GM23248 (cell line): ENCODE measurements at regions not wholly inside any gene's neighbourhood (a gene's known extent, or its start where the extent isn't known, plus 50 kb on each side); places are given as distances from the start of the nearest gene placed in this dataset.
"Not testable (repeated sequence)": the region's sequence is repeated elsewhere in the genome, so short reads cannot be mapped to it uniquely, and the experiment has no call there.

Experiments used
- DNase-seq: peaks from one replicate; pipeline ENCODE4 v3.0.0-alpha.2; 2015
- H2AFZ ChIP-seq: fragments of 200-600 bp; sonication (generic); 2 replicates; pipeline ENCODE4 v1.6.1; 2016; ENCODE audit warnings: antibody characterized with exemption
- H3F3A ChIP-seq: fragments of 200-600 bp; sonication (generic); 2 replicates; pipeline ENCODE4 v1.6.1; 2016; ENCODE audit warnings: mild to moderate bottlenecking, antibody characterized with exemption, mixed run types; ENCODE audit not compliant: insufficient read depth
- H3K27ac ChIP-seq: fragments of 200-600 bp; sonication (generic); 2 replicates; pipeline ENCODE4 v1.5.1; 2016; ENCODE audit warnings: mild to moderate bottlenecking
- H3K27me3 ChIP-seq: fragments of 200-600 bp; sonication (generic); replicated peaks from 2 replicates; pipeline ENCODE4 v1.6.1; 2016; ENCODE audit warnings: mild to moderate bottlenecking; ENCODE audit not compliant: insufficient read depth
- H3K36me3 ChIP-seq: fragments of 200-600 bp; sonication (generic); 2 replicates; pipeline ENCODE4 v1.6.1; 2016; ENCODE audit warnings: low read depth, mild to moderate bottlenecking
- H3K4me1 ChIP-seq: fragments of 200-600 bp; sonication (generic); 2 replicates; pipeline ENCODE4 v1.6.1; 2016; ENCODE audit warnings: mild to moderate bottlenecking; ENCODE audit not compliant: insufficient read depth
- H3K4me2 ChIP-seq: fragments of 200-600 bp; sonication (generic); one replicate; pipeline ENCODE4 v1.6.1; 2016; ENCODE audit warnings: mild to moderate bottlenecking; ENCODE audit not compliant: unreplicated experiment
- H3K4me3 ChIP-seq: fragments of 200-600 bp; sonication (generic); 2 replicates; pipeline ENCODE4 v1.5.1; 2016; ENCODE audit warnings: mild to moderate bottlenecking
- H3K79me2 ChIP-seq: fragments of 200-600 bp; sonication (generic); 2 replicates; pipeline ENCODE4 v1.6.1; 2016; ENCODE audit warnings: mild to moderate bottlenecking; ENCODE audit not compliant: insufficient read depth
- H3K9ac ChIP-seq: fragments of 200-600 bp; sonication (generic); 2 replicates; pipeline ENCODE4 v1.6.1; 2016; ENCODE audit warnings: mild to moderate bottlenecking
- H3K9me2 ChIP-seq: fragments of 200-600 bp; sonication (generic); 2 replicates; pipeline ENCODE4 v1.6.1; 2016; ENCODE audit warnings: mixed run types, mild to moderate bottlenecking, moderate library complexity; ENCODE audit not compliant: insufficient read depth
- H3K9me3 ChIP-seq: fragments of 200-600 bp; sonication (generic); one replicate; pipeline ENCODE4 v1.6.1; 2017; ENCODE audit warnings: low read depth
- H4K20me1 ChIP-seq: fragments of 200-600 bp; sonication (generic); 2 replicates; pipeline ENCODE4 v1.6.0; 2016; ENCODE audit not compliant: insufficient read depth
- EZH2 ChIP-seq: fragments of 200-600 bp; sonication (generic); IDR thresholded peaks from 2 replicates; pipeline ENCODE4 v1.6.1; 2018; ENCODE audit warnings: antibody characterized with exemption, mild to moderate bottlenecking; ENCODE audit not compliant: insufficient read depth, poor library complexity, severe bottlenecking
- EZH2phosphoT487 ChIP-seq: fragments of 200-600 bp; sonication (generic); IDR thresholded peaks from 2 replicates; pipeline ENCODE4 v1.6.1; 2018; ENCODE audit warnings: antibody characterized with exemption, moderate library complexity, mild to moderate bottlenecking, low read depth; ENCODE audit not compliant: insufficient read depth
- WGBS, 2 experiments: methylation state at CpG; one replicate each; pipeline ENCODE4 v1.1.6; 2015 to 2017; ENCODE audit warnings: low lambda C conversion rate in 2 of 2, low coverage in 1 of 2; ENCODE audit errors: missing lambda C conversion rate in 2 of 2; 5-methylcytosine and 5-hydroxymethylcytosine counted together
- in situ Hi-C: fragments of 300-500 bp; cut with MboI; formaldehyde crosslinking; loops from 2 replicates; pipeline ENCODE4 v1.15.0; 2020

- Histone ChIP-seq H4K20me1 (no peaks in the 10 kb centered on the region), H3K79me2 (no peaks in the 10 kb centered on the region), H3K27me3 (no peaks in the 10 kb centered on the region), H3K4me1 (no peaks in the 10 kb centered on the region), H3K27ac (no peak overlapping the region), H3K36me3 (no peaks in the 10 kb centered on the region), H3K9me2 (no peaks in the 10 kb centered on the region), H3K9ac (no peak overlapping the region), H3F3A (no peaks in the 10 kb centered on the region), H2AFZ (no peak overlapping the region), H3K9me3 (no peaks in the 10 kb centered on the region), H3K4me3 (no peak overlapping the region), H3K4me2 (no peak overlapping the region)
- in situ Hi-C loops: no loop called here
- WGBS, 2 experiments: 5 to 7% methylated on average over 2 of the region's 2 CpGs
- no peak for DNase-seq
- no peak for TF ChIP-seq EZH2
- TF ChIP-seq EZH2phosphoT487: no peak
Measured at GRCh38 chr18:52150050-52150449, 189.9 kb upstream of the DCC start.

- H3K9ac ChIP-seq: no peak overlapping the region
- H4K20me1 ChIP-seq: no peaks in the 10 kb centered on the region
- no peak overlapping the region for H3K4me3 ChIP-seq
- WGBS, 2 experiments: 16 to 23% methylated on average over 3 of the region's 3 CpGs
- H3K79me2 ChIP-seq: no peaks in the 10 kb centered on the region
- no peaks in the 10 kb centered on the region for H3K27me3 ChIP-seq
- in situ Hi-C loops: no loop called here
- H3K36me3 ChIP-seq: no peaks in the 10 kb centered on the region
- H2AFZ ChIP-seq: no peak overlapping the region
- no peak for DNase-seq
- no peak overlapping the region for H3K4me2 ChIP-seq
- H3K9me2 ChIP-seq: no peaks in the 10 kb centered on the region
- no peak overlapping the region for H3K27ac ChIP-seq
- no peaks in the 10 kb centered on the region for H3K9me3 ChIP-seq
- no peaks in the 10 kb centered on the region for H3F3A ChIP-seq
- TF ChIP-seq EZH2phosphoT487: no peak
- no peak for TF ChIP-seq EZH2
- no peaks in the 10 kb centered on the region for H3K4me1 ChIP-seq
Measured at GRCh38 chr18:52152036-52152435, 188.0 kb upstream of the DCC start.

GRCh38 chr18:52156166-52156565, 183.8 kb upstream of the DCC start:
- H3F3A ChIP-seq: no peaks in the 10 kb centered on the region
- H3K27ac ChIP-seq: no peak overlapping the region
- H3K9ac ChIP-seq: no peak overlapping the region
- H3K4me1 ChIP-seq: no peaks in the 10 kb centered on the region
- no peak for DNase-seq
- no peak overlapping the region for H3K4me2 ChIP-seq
- H3K4me3 ChIP-seq: no peak overlapping the region
- H4K20me1 ChIP-seq: no peaks in the 10 kb centered on the region
- no peak overlapping the region for H2AFZ ChIP-seq
- no peaks in the 10 kb centered on the region for H3K36me3 ChIP-seq
- no peaks in the 10 kb centered on the region for H3K27me3 ChIP-seq
- no peaks in the 10 kb centered on the region for H3K79me2 ChIP-seq
- no peaks in the 10 kb centered on the region for H3K9me3 ChIP-seq
- TF ChIP-seq EZH2 (no peak), EZH2phosphoT487 (no peak)
- no peaks in the 10 kb centered on the region for H3K9me2 ChIP-seq
- in situ Hi-C loops: no loop called here

GRCh38 chr18:52160636-52161035, 179.4 kb upstream of the DCC start:
- no peaks in the 10 kb centered on the region for H3K27me3 ChIP-seq
- H3K4me1 ChIP-seq: no peaks in the 10 kb centered on the region
- H2AFZ ChIP-seq: no peak overlapping the region
- no peaks in the 10 kb centered on the region for H3K9me2 ChIP-seq
- TF ChIP-seq EZH2 (no peak), EZH2phosphoT487 (no peak)
- H3K4me3 ChIP-seq: no peak overlapping the region
- H3K9ac ChIP-seq: no peak overlapping the region
- no peak overlapping the region for H3K27ac ChIP-seq
- no peaks in the 10 kb centered on the region for H3F3A ChIP-seq
- no peaks in the 10 kb centered on the region for H3K36me3 ChIP-seq
- WGBS, 2 experiments: 20 to 21% methylated on average over 2 of the region's 2 CpGs
- in situ Hi-C loops: no loop called here
- no peaks in the 10 kb centered on the region for H3K79me2 ChIP-seq
- H3K4me2 ChIP-seq: no peak overlapping the region
- H4K20me1 ChIP-seq: no peaks in the 10 kb centered on the region
- DNase-seq: peak; percentile 2
- no peaks in the 10 kb centered on the region for H3K9me3 ChIP-seq

GRCh38 chr18:52163478-52163877, 176.5 kb upstream of the DCC start:
- Histone ChIP-seq H3K9me2 (no peaks in the 10 kb centered on the region), H3K27ac (no peak overlapping the region), H3F3A (no peaks in the 10 kb centered on the region), H3K4me2 (no peak overlapping the region), H2AFZ (no peak overlapping the region), H3K79me2 (no peaks in the 10 kb centered on the region), H4K20me1 (no peaks in the 10 kb centered on the region), H3K27me3 (no peaks in the 10 kb centered on the region), H3K9me3 (no peaks in the 10 kb centered on the region), H3K9ac (no peak overlapping the region), H3K36me3 (no peaks in the 10 kb centered on the region), H3K4me1 (no peaks in the 10 kb centered on the region), H3K4me3 (no peak overlapping the region)
- DNase-seq: no peak
- in situ Hi-C loops: no loop called here
- 60 to 68% methylated on average over 1 of the region's 1 CpG for WGBS, 2 experiments
- TF ChIP-seq EZH2 (no peak), EZH2phosphoT487 (no peak)

GRCh38 chr18:52168131-52168530, 171.9 kb upstream of the DCC start:
- H3F3A ChIP-seq, H3K9me2 ChIP-seq, H3K4me2 ChIP-seq, H3K9ac ChIP-seq, H3K36me3 ChIP-seq, H3K27ac ChIP-seq, H3K27me3 ChIP-seq, in situ Hi-C loops, H3K9me3 ChIP-seq, H2AFZ ChIP-seq, H4K20me1 ChIP-seq, DNase-seq, H3K4me1 ChIP-seq, H3K79me2 ChIP-seq, H3K4me3 ChIP-seq: not testable (repeated sequence)
- 52 to 57% methylated on average over 3 of the region's 3 CpGs for WGBS, 2 experiments
